HG02852 (cell line): ENCODE measurements at regions not wholly inside any gene's neighbourhood (a gene's known extent, or its start where the extent isn't known, plus 50 kb on each side); places are given as distances from the start of the nearest gene placed in this dataset.

Experiments used
- ATAC-seq: cut with Tn5 transposase; IDR thresholded peaks from one replicate; pipeline ENCODE4 v1.9.1; 2021; ENCODE audit warnings: mild to moderate bottlenecking, moderate library complexity; ENCODE audit not compliant: unreplicated experiment

DNA sequence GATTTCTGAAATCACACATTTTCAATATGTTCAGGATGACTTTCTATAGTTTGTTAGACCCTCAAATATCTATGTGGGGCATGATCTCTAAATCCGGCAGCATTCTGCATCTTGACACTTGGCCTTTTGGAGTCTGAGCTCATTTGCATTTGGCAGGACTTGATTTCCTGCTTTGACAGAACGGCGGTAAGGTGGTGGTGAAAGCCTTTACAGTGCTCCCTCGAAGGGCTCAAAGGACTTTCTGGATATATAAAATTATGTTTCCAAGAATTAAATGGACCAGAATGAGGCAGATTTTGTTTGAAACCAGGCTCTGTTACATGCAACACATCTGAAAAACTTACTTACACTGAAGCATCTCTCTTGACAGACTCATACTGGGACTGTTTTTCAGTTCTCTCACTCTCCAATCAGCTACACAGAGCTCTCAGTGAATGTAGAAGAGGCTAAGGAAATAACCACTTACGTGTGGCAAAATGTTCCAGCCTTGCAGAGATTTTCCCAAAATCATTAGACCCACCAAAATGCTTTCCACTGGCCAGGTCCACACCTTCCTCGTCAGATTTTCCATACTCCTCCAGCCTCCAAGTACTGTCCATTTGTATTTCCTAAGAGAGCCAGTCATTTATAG is 207.2 kb downstream of the SPRY2 start:
- ATAC-seq = no peak

DNA sequence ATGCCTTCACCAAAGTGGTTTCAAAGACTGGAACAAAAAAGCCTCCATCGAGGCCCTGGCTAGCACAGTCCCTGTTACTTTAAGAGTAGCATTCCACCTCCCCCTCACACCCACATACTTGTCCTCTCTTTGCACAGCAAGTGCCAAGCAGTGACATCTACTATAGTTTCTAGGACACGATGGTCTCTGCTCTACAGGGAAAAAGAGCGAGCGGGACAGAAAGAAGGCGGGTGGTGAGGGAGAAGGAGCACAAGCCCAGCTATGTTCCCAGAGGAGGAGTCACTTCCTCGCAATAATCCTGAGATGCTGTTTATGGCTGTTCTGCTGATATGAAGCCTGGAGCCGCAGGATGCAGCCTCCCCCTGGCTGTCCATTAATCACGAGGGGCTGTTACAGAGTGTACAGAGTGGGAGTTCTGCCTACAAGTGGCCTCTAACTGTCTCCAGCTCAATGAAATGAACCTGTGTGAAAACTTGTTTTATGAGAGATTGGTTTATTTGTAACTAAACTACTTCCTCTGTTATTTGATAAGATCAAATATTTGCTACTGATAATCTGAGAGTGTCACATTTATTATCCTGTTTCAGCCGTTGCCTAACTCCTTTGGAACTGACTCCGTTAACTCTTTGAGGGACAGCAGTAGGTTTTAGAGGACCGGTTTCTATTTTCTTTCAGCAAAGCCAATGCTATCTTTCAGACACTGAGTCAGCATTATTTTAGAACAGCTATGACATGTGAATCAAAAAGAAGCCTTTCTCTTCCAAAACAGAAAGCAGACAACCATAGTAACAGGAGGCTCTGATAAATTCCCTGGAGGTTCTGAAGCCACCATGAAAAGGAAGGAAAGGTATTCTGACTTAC is 208.0 kb downstream of the SPRY2 start:
- no peak for ATAC-seq

DNA sequence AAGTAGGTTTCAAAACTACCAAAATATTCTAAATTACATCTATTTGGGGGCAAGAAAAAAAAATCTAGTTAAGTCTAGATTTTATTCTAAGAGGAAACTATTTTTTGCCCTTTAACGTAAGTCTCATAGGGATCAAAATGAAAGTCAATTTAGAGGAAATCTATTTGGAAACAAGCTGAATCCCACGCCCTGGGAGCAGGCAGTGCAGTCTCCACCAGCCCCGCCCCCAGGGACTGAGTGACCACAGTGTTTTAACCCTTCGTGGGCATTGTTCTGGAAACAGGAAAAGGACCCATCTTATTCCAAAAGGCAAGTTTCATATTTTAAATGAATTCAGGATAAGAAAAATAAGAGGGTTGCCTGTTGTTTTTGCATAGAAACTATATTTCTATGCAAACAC is 209.7 kb downstream of the SPRY2 start:
- ATAC-seq = no peak

DNA sequence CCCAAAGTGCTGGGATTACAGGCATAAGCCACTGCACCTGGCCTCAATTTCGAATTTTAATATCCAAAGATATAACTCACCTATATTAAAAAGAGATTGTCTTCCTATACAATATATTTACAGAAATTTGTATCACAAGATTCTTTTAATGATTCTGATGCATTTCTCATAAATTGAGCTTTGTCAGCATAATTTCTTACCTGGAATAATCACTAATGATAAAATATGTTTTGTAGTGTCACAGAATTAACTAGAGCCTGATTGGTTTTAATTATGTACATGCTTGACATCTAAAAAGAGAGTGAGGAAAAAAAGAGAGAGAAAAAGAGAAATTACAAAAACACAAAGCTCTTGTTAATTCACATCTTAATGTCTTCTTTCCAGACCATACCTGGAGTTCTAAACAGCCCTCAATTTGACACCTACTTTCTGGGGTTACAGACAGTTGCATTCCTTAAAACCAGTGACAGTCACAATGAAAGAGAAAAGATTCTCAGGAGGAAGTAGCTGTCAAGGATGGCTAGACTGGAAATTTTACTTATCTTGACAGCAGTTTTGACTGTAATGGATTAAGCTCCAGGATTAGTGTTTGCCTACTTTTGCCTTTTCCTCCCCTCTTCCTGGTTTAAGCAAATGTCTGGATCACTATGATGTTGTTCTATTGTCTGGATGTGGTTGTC is 214.4 kb downstream of the SPRY2 start:
- no peak for ATAC-seq

DNA sequence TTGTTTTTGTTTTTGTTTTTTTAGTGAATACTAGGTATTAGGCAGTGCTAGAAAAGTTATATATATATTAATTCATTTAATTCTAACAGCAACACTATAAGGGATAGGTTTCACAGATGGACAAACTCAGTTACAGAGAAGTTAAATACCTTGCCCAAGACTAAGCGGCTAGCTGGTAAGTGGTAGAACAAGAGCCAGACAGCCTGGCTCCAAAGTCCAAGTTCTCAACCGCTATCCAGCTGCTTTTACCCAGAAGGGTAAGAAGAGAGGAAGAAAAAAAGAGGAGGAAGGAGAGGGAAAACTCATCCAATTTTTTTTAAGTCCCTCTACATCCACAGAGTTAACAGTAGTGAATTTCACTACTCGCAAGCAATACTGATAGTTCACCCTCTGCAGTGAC is 217.0 kb downstream of the SPRY2 start:
- no peak for ATAC-seq

DNA sequence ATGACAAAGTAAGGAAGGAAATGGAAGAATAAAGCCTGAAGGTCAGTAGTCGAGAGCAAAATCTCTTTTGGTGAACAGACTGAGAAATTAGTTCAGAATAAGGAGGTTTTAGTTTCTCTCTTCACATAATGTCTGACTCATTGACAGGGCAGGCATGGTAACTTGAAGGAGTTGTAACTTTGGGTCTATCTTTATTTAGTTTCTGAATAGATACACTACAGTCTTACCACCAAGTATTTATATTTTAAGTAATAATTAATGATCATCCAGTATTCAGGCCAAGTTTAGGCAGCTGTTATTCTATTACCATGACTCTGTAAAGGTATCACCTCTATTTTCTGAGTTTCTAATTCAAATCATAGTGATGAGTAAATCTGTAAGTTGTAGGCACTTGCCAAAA is 219.9 kb downstream of the SPRY2 start:
- no peak for ATAC-seq

DNA sequence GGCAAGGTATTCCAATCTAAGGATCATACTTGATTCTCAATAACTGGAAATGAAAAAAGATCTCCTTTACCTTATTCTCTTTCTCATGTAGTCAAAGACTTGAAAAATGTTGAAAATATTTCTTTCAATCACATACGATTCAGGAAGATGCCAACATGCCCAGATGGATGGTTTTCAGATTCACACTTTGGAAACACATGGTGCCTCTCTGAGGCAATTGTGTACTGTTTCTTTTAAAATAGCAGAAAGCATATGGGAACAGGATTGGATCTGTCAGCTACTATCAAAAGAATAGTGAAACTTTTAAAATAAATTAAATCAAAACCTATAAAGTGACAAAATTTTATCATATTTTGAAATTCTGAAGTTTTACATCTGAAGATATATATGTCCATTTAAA is 222.4 kb downstream of the SPRY2 start:
- no peak for ATAC-seq

DNA sequence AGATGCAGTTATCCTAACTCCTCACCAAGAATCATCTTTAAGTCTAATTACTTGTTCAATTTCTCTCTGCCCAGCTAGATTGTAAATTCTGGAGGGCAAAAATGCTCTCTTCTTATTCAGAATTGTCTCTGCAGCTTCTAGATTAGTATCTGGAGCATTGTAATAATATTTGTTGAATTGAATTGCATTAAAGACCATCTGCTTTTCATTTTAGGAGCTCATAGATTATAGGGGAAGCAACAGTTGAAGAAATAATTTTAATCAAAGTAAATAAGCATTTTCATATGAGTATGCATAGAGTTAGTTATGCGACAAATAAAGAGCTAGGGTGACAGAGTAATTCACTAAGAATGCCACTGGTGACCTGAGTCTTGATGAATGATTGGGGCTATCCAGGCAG is 222.8 kb downstream of the SPRY2 start:
- no peak for ATAC-seq

DNA sequence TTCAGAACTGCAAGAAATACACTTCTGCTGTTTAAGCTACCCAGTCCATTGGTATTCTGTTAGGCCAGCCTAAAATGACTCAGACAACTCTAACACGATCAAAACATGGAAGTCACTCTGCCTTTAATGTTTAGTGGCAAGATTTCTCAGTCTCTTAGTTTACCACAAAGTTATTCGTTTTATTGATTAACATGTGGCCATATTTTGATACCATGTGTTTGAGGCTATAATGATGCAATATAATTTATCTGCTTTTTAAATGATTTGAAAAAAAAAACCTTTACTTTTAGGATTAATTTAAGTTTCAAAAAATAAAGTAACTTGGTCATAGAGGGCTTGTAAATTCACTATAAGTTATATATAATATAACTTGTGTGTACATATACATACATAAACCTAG is 223.4 kb downstream of the SPRY2 start:
- ATAC-seq = no peak

DNA sequence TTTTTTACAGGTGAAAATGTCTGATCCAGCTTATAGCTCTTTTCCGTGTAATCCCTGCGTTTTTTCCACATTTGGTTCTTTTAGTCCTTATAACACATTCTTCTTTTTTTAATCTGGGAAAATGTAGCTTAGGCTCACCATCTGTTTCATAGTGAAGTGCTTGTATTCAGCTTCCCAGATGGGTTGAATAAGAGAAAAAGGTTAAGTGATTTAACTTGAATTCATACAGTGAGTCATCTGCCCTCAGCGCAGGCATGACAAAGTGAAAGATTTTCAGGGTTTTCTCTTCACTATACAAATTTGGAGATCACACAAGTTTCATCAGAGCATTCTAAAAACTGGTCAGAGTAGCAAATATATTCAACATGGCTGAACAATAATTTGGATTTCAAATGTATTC is 224.8 kb downstream of the SPRY2 start:
- ATAC-seq = no peak

DNA sequence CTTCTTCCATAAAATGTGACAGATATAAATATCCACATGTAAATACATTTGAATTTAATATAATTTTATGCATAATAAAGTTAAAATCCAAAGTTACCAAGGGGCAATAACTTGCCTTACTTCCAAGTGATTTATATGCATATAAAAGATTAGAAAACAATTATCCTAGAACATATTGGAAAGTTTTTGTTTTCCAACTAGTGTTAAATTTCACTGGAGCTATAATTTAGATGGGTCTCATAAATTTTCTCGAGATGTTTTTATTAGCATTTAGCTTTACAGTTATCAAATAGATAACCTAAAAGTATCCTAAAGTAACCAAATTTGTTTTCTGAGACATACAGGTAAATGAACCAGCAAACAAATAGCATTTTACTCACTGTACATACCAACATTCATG is 225.3 kb downstream of the SPRY2 start:
- no peak for ATAC-seq

DNA sequence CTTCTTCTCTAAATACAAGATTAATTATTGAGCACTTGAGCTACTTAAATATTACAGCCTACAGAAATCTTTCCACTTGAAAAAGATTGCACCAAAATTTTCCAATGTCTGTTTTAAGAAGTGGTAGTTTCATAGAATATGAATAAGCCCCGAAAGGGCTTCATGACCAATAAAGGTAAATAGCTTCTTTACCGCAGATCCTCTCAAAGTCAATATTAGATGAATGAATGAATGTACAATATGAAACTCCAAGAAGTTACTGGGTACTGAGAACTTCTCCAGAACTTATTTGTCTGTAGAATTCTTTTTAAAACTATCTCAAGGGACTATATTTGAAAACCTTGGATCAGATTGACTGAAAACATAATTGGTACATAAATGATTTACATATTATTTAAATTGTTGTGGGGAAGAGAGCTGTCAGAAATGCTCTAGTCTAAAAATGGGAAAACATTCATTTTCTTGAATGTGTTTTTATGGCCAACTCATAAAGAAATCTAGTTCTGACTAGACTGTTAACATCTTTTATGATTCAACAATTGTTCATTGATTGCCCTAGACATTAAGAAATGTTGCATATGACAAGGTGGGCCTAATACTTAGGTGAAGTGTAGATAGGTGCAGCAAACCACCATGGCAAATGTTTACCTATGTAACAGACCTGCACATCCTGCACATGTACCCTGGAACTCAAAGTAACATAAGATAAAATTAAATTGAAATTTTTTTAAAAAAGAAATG is 227.0 kb downstream of the SPRY2 start:
- no peak for ATAC-seq

DNA sequence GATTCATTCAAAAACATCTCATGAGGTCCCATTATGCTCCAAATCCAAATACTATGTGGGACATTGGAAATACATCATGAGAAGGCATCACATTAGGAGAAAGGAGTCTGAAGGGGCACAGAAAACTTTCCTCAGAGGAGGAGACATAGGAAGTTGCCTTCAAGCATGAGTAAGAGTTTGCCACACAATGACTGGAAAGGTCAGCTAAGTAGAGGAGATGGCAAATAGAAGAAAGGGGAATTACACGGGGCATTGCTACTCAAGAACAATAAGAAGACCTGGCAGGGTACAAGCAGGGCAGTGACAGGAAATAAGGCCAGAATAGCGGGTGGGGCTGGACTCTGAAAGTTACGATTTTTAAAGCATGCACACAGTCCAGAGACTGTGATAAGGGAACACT is 231.6 kb downstream of the SPRY2 start:
- no peak for ATAC-seq

DNA sequence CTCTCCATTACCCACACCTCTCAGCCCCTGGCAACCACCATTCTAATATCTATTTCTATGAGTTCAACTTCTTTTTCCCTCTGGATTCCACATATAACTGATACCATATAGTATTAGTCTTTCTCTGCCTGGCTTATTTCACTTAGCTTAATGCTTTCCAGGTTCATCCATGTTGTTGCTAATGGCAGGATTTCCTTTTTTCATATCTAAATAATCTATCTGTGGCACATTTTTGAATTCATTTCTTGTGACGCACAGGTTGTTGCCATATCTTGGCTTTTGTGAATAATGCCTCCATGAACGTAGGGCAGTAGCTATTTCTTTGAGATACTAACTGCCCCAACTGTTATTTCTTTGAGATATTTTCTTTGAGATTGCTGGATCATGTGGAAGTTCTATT is 235.6 kb downstream of the SPRY2 start:
- no peak for ATAC-seq

DNA sequence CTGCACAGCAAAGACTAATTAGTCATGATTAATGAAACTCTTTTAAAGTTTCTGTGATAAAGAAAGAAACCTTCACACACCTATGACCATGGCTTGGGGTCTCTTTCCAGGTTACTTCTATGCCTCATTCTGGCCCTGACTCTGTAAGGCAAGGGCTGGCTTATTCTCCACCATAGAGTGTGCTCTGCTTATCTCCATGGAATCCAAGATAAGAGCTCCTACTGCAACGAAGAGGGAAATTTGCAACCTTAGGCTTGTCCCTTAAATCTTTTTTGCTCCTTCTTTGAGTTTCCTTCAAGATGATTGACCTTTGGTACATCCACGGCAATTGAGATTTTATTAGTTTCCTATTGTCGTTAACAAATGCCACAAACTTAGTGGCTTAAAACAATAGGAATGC is 239.9 kb downstream of the SPRY2 start:
- ATAC-seq = no peak

DNA sequence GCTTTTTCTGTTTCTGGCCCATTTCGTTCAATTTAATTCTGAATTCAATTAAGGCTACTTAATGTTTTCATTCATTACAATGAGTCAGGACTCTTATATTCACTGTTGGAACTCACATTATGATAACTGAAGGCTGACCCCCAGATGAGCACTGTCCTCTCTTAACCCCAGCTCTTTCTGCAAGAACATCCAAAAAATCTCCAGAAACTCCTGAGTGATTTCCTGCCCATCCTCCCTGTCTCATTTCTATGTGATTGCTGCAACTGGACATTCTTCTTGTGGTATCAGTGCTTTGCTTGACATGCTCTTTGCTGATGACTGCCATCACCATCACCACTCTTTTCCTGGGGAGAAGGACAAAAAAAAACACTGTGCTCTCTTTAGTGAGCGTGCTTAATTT is 240.3 kb downstream of the SPRY2 start:
- no peak for ATAC-seq

DNA sequence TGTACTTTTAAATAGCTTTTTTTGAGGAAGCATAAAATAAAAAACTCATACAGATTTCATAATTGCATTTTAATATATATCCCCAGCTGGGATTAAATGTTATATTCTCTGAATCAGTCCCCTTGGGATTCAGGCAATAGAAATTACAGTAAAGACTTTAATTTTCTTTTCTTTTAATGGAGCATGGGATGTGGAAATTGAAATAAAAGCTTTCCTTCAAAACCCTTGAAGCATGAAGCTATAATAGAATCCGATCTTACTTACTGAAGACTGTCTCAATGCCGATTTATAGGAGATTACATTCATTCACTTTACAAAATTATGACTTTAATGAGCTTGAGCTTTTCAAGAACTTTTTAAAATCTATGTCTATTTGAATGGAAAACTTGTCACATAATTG is 243.4 kb downstream of the SPRY2 start:
- ATAC-seq = no peak

DNA sequence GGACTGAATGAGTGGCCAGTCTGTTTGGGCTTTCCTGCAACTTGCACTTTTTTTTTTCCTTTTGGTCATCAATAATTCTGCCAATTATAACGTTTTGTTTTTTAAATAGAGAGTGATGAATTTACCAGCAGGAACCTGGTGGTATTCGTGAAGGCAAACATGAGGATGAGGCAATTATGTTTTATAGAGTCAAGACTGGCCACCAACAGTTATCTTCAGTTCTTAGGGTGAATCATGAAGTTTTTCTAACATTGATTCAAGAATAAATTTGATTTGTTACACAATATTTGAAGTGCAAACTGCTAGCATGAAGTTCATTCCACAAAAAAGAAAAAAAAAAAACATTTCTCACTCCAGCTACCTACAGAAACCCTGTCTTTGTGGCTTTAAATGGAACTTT is 244.5 kb downstream of the SPRY2 start:
- ATAC-seq = no peak

DNA sequence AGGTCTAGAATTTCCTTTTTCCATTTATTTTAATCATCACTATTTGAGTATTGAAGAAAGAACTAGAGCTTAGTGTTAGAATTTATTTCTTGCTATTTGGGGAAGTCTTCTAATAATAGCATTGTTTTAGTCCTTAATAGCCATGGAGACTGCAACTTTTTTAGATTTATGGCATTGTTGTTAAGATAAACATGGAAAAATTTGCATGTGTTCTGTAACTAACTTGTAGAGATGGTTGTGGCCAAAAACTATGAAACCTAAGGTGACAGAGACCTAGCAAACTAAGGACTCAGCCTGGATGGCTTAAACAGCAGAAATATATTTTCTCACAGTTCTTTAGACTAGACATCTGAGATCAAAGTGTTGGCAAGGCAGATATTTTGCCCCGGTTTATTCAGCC is 246.4 kb downstream of the SPRY2 start:
- no peak for ATAC-seq

DNA sequence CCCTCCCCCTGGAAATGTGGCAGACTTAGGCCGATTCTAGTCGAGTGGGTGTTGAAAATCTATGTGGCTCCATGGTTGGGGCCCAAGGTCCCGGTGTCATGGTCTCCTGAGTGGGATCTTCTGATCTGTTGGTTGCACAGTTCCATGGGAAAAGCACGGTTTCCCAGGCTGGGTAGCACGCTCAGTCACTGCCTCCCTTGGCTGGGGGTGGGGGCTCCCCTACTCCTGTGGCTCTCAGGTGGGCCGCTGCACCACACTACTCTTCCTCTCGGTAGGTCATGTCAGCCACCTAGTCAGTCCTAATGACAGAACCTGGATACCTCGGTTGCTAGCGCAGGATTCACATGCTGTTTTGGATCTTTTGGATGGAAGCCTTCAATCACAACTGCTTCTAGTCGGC is 247.0 kb downstream of the SPRY2 start:
- no peak for ATAC-seq

DNA sequence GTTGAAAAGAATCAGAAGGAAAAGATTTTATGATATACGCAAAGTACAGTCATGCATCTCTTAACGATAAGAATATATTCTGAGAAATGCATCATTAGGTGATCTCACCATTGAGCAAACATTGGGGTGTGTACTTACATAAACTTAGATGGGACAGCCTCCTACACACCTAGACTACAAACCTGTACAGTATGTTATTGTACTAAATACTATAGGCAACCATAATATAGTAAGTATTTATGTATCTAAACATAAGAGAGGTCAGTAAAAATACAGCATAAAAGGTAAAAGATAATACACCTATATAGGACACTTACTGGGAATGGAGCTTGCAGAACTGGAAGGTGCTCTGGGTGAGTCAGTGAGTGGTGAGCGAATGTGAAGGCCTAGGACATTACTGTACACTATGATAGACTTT is 254.6 kb downstream of the SPRY2 start:
- no peak for ATAC-seq
